Sciatic nerve (tissue), 2 donors: ENCODE measurements at regions not wholly inside any gene's neighbourhood (a gene's known extent, or its start where the extent isn't known, plus 50 kb on each side); places are given as distances from the start of the nearest gene placed in this dataset.
"Not testable (repeated sequence)": the region's sequence is repeated elsewhere in the genome, so short reads cannot be mapped to it uniquely, and the experiment has no call there.

Experiments
- ATAC-seq: fragments of 200-7000 bp; cut with Tn5 transposase; one replicate; pipeline ENCODE4 v1.9.1; 2020; ENCODE audit warnings: mild to moderate bottlenecking, moderate library complexity
- DNase-seq: peaks from one replicate; pipeline ENCODE4 v3.0.0-alpha.2; 2020; ENCODE audit warnings: low spot score
- intact Hi-C: fragments of 100-400 bp; cut with DNase I; formaldehyde crosslinking; loops from one replicate; pipeline ENCODE4 v1.14.2; 2022
- donor health status: DM: no; HTN: no; CAD: no.
- donor health status: DM: no; HTN: no; CAD: no.

DNA sequence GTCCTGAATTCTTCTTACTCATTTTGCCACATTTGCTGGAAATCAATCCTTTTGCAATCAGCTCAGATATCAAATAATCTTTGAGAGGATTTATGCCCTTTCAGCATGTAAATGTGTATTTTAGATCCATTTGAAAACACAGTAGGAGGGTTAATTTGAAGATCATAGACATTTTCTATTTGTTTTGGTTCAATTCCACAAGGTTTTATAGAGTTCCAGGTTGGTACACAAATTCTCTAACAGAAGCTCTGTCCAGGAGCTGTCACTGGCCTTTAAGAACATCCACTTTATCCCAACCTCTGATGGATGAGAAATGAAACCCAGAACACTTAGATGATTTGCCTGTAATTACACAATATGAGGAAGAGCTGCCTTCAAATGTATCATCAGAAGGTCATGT lies 157.3 kb upstream of the CHAC2 start:
- ATAC-seq (no peak), DNase-seq (no peak)
- intact Hi-C loops: no loop called here

GRCh38 chr2:53609551-53609950 lies 158.1 kb upstream of the CHAC2 start:
- DNase-seq: no peak
- intact Hi-C loops: no loop called here
- peak; percentile 61 for ATAC-seq

- intact Hi-C loops: no loop called here
- no peak for ATAC-seq
- DNase-seq: no peak
These were observed 159.3 kb upstream of the CHAC2 start for GRCh38 chr2:53608293-53608692.

DNA sequence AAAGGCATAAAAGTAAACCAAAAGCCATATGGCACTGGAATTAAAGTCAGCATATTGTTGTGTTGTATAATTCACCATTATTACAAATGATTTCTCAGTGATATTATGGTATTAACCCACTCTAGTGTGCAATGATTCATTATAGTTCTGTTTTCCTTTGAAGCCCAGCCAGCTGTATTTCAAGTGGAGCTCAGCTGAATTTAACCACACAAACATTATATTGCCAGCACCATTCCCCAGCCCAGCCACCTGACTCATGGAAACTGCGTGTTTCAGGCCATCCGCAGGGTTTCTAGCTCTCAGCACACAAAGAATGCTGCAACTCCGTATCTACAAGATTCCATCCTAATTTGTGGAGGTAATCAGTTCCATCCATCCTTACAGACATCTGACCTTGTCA lies 166.8 kb upstream of the CHAC2 start:
- DNase-seq (no peak), ATAC-seq (no peak)
- intact Hi-C loops: no loop called here

DNA sequence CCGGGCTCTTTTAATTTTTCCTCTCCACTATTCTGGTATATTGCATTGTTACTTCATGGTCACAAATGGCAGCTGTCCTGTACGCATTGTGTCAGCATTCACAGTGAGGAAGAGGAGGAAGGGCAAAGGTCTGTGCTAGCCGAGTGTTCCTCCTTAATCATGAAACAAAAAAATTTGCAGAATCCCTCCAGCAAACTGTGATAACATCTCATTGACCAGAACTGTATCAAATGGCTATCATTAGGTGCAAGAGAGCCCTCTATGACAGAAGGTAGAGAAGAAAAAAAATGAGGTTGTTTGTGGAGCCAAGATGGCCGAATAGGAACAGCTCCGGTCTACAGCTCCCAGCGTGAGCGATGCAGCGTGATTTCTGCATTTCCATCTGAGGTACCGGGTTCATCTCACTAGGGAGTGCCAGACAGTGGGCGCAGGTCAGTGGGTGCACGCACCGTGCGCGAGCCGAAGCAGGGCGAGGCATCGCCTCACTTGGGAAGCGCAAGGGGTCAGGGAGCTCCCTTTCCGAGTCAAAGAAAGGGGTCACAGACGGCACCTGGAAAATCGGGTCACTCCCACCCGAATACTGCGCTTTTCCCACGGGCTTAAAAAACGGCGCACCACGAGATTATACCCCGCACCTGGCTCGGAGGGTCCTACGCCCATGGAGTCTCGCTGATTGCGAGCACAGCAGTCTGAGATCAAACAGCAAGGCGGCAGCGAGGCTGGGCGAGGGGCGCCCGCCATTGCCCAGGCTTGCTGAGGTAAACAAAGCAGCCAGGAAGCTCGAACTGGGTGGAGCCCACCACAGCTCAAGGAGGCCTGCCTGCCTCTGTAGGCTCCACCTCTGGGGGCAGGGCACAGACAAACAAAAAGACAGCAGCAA lies 180.6 kb upstream of the CHAC2 start:
- ATAC-seq, intact Hi-C loops: not testable (repeated sequence)

DNA sequence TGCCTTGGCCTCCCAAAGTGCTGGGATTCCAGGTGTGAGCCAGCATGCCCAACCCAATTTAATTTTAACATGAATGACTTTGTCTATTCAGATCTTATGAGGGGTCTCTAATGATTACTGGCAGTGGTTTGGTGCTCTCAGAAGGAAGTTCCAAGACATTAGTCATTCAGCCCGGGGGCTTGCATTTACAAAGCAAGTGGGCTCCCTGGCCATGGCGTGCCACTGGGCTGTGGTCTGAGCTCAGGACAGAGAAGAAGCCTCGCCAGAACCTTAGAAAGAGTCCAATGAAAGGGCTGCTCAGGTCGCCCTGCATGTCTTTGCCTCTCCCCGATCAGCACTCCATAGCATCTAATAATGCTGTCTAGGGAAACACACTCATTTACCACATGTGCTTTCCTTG lies 182.6 kb upstream of the CHAC2 start:
- no peak for ATAC-seq
- intact Hi-C loops: no loop called here
- DNase-seq: no peak

More for the DNA sequence above, 180.6 kb upstream of the CHAC2 start:
- not testable (repeated sequence) for DNase-seq

DNA sequence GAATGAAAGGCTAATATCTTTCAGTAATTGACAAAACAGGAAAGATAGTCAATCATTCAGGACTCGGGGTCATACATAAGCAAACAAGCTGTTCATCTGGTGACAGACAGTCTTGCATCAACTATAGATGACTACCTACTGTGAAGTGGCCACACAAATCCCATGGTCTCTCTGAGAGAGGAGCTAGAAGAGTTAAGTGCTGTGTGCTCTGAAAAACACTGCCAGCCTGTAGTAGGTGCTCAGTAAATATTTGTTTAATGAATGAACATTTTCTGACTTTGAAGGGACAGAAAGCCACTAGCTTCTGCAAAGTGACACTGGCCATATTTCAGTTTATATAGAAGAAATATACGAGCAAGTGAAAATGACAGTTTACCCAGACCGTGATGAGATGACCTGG lies 184.0 kb upstream of the CHAC2 start:
- DNase-seq (no peak), ATAC-seq (no peak)
- intact Hi-C loops: no loop called here

- no peak for DNase-seq
- intact Hi-C loops: no loop called here
- no peak for ATAC-seq
These were observed 185.0 kb upstream of the CHAC2 start for GRCh38 chr2:53582556-53582955.

- intact Hi-C loops: no loop called here
- no peak for ATAC-seq
- no peak for DNase-seq
These were observed 191.4 kb upstream of the CHAC2 start for GRCh38 chr2:53576166-53576565.

GRCh38 chr2:53575721-53576124 lies 191.9 kb upstream of the CHAC2 start:
- intact Hi-C loops: no loop called here
- DNase-seq (no peak), ATAC-seq (peak; percentile 74)

GRCh38 chr2:53572696-53573095 lies 194.9 kb upstream of the CHAC2 start:
- ATAC-seq: no peak
- DNase-seq: no peak
- intact Hi-C loops: no loop called here

DNA sequence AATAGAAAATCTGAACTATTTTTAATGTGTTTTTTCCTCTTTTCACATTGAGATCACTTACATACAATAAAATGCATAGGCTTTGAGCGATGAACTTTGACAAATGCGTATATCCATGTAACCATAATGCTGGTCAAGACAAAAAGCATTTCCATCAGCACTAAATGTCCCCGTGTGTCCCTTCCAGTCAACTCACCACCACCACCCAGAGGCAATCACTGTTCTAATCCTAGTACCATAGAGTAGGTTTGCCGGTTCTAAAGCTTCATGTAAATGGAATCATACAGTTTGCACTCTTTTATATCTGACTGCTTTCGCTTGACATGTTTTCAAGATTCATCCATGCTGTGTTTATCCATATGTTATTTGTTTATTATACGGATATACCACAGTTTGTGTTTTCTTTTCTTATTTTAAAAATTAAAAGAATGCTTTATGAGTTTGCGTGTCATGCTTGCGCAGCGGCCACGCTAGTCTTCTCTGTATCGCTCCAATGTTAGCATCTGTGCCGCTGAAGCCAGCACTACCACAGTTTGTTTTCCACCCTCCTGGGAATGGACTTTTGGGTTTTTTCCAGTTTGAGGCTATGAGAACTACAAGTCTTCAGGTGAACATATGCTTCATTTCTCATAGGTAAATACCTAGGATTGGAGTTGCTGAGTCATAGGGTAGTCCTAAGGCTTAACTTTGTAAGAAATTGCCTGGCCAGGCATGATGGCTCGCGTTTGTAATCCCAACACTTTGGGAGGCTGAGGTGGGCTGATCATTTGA lies 197.5 kb upstream of the CHAC2 start:
- DNase-seq: no peak
- ATAC-seq: no peak

DNA sequence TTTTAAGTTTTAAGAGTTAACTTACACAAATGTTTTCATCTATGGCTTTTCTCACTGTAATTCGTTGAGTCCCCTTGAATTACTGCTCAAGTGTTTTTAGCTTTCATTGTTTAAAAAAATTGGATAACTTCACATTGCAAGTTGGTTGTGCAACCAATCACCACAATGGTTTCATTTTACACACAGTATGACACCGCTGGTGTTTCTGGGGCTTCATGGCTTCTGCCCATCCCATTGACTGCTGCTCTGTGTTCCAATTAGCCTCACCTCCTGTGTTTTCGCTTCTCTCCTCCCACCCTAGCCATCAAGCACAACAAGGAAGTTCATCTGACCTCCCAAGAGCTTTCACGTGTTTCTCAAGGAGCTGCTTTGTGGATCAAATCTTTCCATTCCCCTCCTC lies 199.1 kb upstream of the CHAC2 start:
- peak; percentile 82 for ATAC-seq

More for the DNA sequence above, 197.5 kb upstream of the CHAC2 start:
- intact Hi-C loops: no loop called here

DNA sequence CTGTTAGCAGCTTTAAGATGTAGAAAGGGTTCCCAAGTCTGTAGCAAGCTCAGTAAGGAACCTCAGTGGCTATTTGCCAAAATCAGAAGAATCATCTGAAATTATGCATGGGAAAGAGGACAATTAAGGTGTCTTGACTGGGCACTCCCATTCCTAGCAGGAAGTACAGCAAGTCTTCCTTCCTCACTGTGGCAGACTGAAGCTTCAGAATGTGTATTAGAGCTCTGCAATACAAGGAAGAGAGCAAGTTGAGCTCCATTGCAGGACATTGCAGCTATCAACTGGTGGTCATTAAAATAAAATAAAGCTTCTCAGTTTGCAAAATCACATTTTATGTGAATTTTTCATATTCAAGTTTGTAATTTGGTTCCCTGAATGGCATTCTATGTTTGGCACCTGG lies 200.5 kb upstream of the CHAC2 start:
- DNase-seq (no peak), ATAC-seq (no peak)
- intact Hi-C loops: no loop called here

More for the DNA sequence above, 199.1 kb upstream of the CHAC2 start:
- intact Hi-C loops: no loop called here
- DNase-seq: no peak

GRCh38 chr2:53562407-53562806 lies 205.2 kb upstream of the CHAC2 start:
- DNase-seq (no peak), ATAC-seq (no peak)
- intact Hi-C loops: no loop called here

GRCh38 chr2:53561155-53561554 lies 206.4 kb upstream of the CHAC2 start:
- ATAC-seq: no peak
- intact Hi-C loops: no loop called here
- DNase-seq: no peak

- DNase-seq (no peak), ATAC-seq (no peak)
- intact Hi-C loops: no loop called here
These were observed 208.2 kb upstream of the CHAC2 start for GRCh38 chr2:53559302-53559966.

- ATAC-seq (no peak), DNase-seq (no peak)
- intact Hi-C loops: no loop called here
These were observed 208.7 kb upstream of the CHAC2 start for GRCh38 chr2:53558867-53559266.

DNA sequence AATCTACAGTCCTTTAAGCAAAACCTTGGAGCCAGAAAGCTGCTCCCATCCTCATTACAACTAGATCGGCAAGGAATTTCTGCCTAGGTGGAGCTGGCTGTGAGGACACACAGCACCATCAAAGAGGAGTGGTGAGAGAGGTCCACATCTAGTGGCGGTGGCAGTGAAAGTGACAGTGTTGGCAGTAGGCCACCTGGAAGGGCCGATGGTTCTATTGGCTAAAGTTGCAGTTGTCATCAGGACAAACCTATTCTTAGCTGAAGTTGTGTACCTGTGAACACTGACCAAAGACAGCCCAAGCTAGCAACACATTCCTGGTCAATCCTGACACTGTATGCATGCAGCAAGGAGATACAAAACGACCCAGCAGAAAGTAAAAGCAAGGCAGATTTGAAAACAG lies 218.1 kb upstream of the CHAC2 start:
- no peak for DNase-seq
- no peak for ATAC-seq
- intact Hi-C loops: no loop called here

GRCh38 chr2:53545604-53546003 lies 222.0 kb upstream of the CHAC2 start:
- no peak for DNase-seq
- no peak for ATAC-seq
- intact Hi-C loops: no loop called here
